Kidney capillary endothelial cell (primary cell): ENCODE measurements at regions not wholly inside any gene's neighbourhood (a gene's known extent, or its start where the extent isn't known, plus 50 kb on each side); places are given as distances from the start of the nearest gene placed in this dataset.

Experiments
- DNase-seq: peaks from one replicate; pipeline ENCODE4 v3.0.0-alpha.2; 2018; ENCODE audit warnings: low spot score

- DNase-seq: no peak
Observed at GRCh38 chr11:128299132-128299726, 288.1 kb downstream of the ETS1 start.

- no peak for DNase-seq
Observed at GRCh38 chr11:128298271-128298670, 289.1 kb downstream of the ETS1 start.

- no peak for DNase-seq
Observed at GRCh38 chr11:128297805-128298204, 289.6 kb downstream of the ETS1 start.

GRCh38 chr11:128297091-128297651, 290.2 kb downstream of the ETS1 start:
- DNase-seq: no peak

- DNase-seq: no peak
Observed at GRCh38 chr11:128294671-128295050, 292.7 kb downstream of the ETS1 start.

- DNase-seq: no peak
Observed at GRCh38 chr11:128294001-128294670, 293.2 kb downstream of the ETS1 start.

GRCh38 chr11:128291835-128292234, 295.5 kb downstream of the ETS1 start:
- DNase-seq: no peak

GRCh38 chr11:128291007-128291406, 296.4 kb downstream of the ETS1 start:
- no peak for DNase-seq

GRCh38 chr11:128290106-128290840, 297.1 kb downstream of the ETS1 start:
- peak; percentile 91 for DNase-seq

- no peak for DNase-seq
Observed at GRCh38 chr11:128289048-128289447, 298.3 kb downstream of the ETS1 start.

- DNase-seq: no peak
Observed at GRCh38 chr11:128288368-128288767, 299.0 kb downstream of the ETS1 start.

GRCh38 chr11:128285321-128285720, 302.0 kb downstream of the ETS1 start:
- no peak for DNase-seq

- no peak for DNase-seq
Observed at GRCh38 chr11:128284634-128285033, 302.7 kb downstream of the ETS1 start.

- no peak for DNase-seq
Observed at GRCh38 chr11:128283451-128283850, 303.9 kb downstream of the ETS1 start.

GRCh38 chr11:128282053-128282452, 305.3 kb downstream of the ETS1 start:
- no peak for DNase-seq

- DNase-seq: no peak
Observed at GRCh38 chr11:128279866-128280265, 307.5 kb downstream of the ETS1 start.

- DNase-seq: no peak
Observed at GRCh38 chr11:128273736-128274135, 313.6 kb downstream of the ETS1 start.

- DNase-seq: no peak
Observed at GRCh38 chr11:128271401-128271800, 316.0 kb downstream of the ETS1 start.

GRCh38 chr11:128269466-128269865, 317.9 kb downstream of the ETS1 start:
- DNase-seq: no peak

- DNase-seq: no peak
Observed at GRCh38 chr11:128266893-128267292, 320.5 kb downstream of the ETS1 start.

- no peak for DNase-seq
Observed at GRCh38 chr11:128262463-128263345, 324.7 kb downstream of the ETS1 start.

GRCh38 chr11:128261011-128261421, 326.3 kb downstream of the ETS1 start:
- no peak for DNase-seq
